SH-SY5Y (cell line): ENCODE measurements at regions not wholly inside any gene's neighbourhood (a gene's known extent, or its start where the extent isn't known, plus 50 kb on each side); places are given as distances from the start of the nearest gene placed in this dataset.

Source experiments
- GATA2 ChIP-seq: IDR thresholded peaks from 2 replicates; pipeline ENCODE4 v1.6.1; 2011; ENCODE audit warnings: mild to moderate bottlenecking, low read depth, low read length
- GATA3 ChIP-seq: IDR thresholded peaks from 2 replicates; pipeline ENCODE4 v1.6.1; 2011; ENCODE audit warnings: low read depth, mild to moderate bottlenecking, low read length, moderate library complexity

GRCh38 chr7:13628239-13629001, 361.0 kb downstream of the ETV1 start:
- no peak for TF ChIP-seq GATA2
- no peak for TF ChIP-seq GATA3
